Activated CD4-positive, alpha-beta T cell treated with anti-CD3 and anti-CD28 coated beads, Interleukin-2, Interleukin-4, amounts not matched to agents 100 ng/mL and 50 ng/mL, durations not matched to agents 16 hours and 8 hours (primary cell): ENCODE measurements at regions not wholly inside any gene's neighbourhood (a gene's known extent, or its start where the extent isn't known, plus 50 kb on each side); places are given as distances from the start of the nearest gene placed in this dataset.

Experiments used
- DNase-seq: peaks from one replicate; pipeline ENCODE4 v3.0.0-alpha.2; 2020; ENCODE audit warnings: low spot score

GRCh38 chr3:36192901-36193300 lies 187.4 kb upstream of the STAC start:
- no peak for DNase-seq

GRCh38 chr3:36193448-36193847 lies 186.9 kb upstream of the STAC start:
- no peak for DNase-seq

GRCh38 chr3:36196058-36196457 lies 184.2 kb upstream of the STAC start:
- DNase-seq: no peak

- no peak for DNase-seq
These were observed 183.2 kb upstream of the STAC start for GRCh38 chr3:36197151-36197550.

- no peak for DNase-seq
These were observed 178.8 kb upstream of the STAC start for GRCh38 chr3:36201546-36201945.

GRCh38 chr3:36206956-36207580 lies 173.2 kb upstream of the STAC start:
- DNase-seq: no peak

GRCh38 chr3:36210840-36211651 lies 169.3 kb upstream of the STAC start:
- no peak for DNase-seq

- no peak for DNase-seq
These were observed 168.7 kb upstream of the STAC start for GRCh38 chr3:36211652-36211999.

- DNase-seq: no peak
These were observed 168.1 kb upstream of the STAC start for GRCh38 chr3:36212251-36212650.

- no peak for DNase-seq
These were observed 165.8 kb upstream of the STAC start for GRCh38 chr3:36214460-36214859.

- no peak for DNase-seq
These were observed 165.1 kb upstream of the STAC start for GRCh38 chr3:36215241-36215640.

- no peak for DNase-seq
These were observed 160.9 kb upstream of the STAC start for GRCh38 chr3:36219398-36219797.

GRCh38 chr3:36220173-36220572 lies 160.1 kb upstream of the STAC start:
- no peak for DNase-seq

- no peak for DNase-seq
These were observed 158.3 kb upstream of the STAC start for GRCh38 chr3:36221975-36222374.

GRCh38 chr3:36227980-36228379 lies 152.3 kb upstream of the STAC start:
- DNase-seq: no peak

GRCh38 chr3:36229496-36229895 lies 150.8 kb upstream of the STAC start:
- no peak for DNase-seq

- DNase-seq: no peak
These were observed 147.4 kb upstream of the STAC start for GRCh38 chr3:36232797-36233489.

- no peak for DNase-seq
These were observed 135.6 kb upstream of the STAC start for GRCh38 chr3:36244728-36245127.

- DNase-seq: no peak
These were observed 131.9 kb upstream of the STAC start for GRCh38 chr3:36248374-36248773.

- DNase-seq: no peak
These were observed 130.1 kb upstream of the STAC start for GRCh38 chr3:36250191-36250590.

GRCh38 chr3:36257158-36257852 lies 123.0 kb upstream of the STAC start:
- no peak for DNase-seq

GRCh38 chr3:36258421-36258820 lies 121.9 kb upstream of the STAC start:
- DNase-seq: no peak

- no peak for DNase-seq
These were observed 120.7 kb upstream of the STAC start for GRCh38 chr3:36259580-36259979.
